Stimulated activated CD8-positive, alpha-beta memory T cell treated with anti-CD3 and anti-CD28 coated beads, Interleukin-2, amount 100 ng/mL, for 1 hour (primary cell): ENCODE measurements at regions not wholly inside any gene's neighbourhood (a gene's known extent, or its start where the extent isn't known, plus 50 kb on each side); places are given as distances from the start of the nearest gene placed in this dataset.

Experiments used
- DNase-seq, 2 donors: peaks; one replicate each; pipeline ENCODE4 v3.0.0-alpha.2; 2020; ENCODE audit warnings: low read depth in 2 of 2

GRCh38 chr11:109859045-109859724, 234.0 kb upstream of the ZC3H12C start:
- no peak for DNase-seq

GRCh38 chr11:109862835-109863234, 230.4 kb upstream of the ZC3H12C start:
- no peak for DNase-seq

GRCh38 chr11:109864151-109864661, 229.0 kb upstream of the ZC3H12C start:
- no peak for DNase-seq

GRCh38 chr11:109864834-109865547, 228.2 kb upstream of the ZC3H12C start:
- DNase-seq = no peak

GRCh38 chr11:109865548-109866186, 227.5 kb upstream of the ZC3H12C start:
- no peak for DNase-seq

GRCh38 chr11:109867784-109868183, 225.4 kb upstream of the ZC3H12C start:
- no peak for DNase-seq

GRCh38 chr11:109869536-109869935, 223.7 kb upstream of the ZC3H12C start:
- DNase-seq = no peak

- no peak for DNase-seq
Observed at GRCh38 chr11:109870297-109870696, 222.9 kb upstream of the ZC3H12C start.

- DNase-seq = no peak
Observed at GRCh38 chr11:109877043-109877442, 216.1 kb upstream of the ZC3H12C start.

GRCh38 chr11:109884501-109884900, 208.7 kb upstream of the ZC3H12C start:
- no peak for DNase-seq

- no peak for DNase-seq
Observed at GRCh38 chr11:109885006-109885405, 208.2 kb upstream of the ZC3H12C start.

GRCh38 chr11:109892321-109892794, 200.8 kb upstream of the ZC3H12C start:
- DNase-seq = no peak

- DNase-seq = no peak
Observed at GRCh38 chr11:109894242-109894641, 198.9 kb upstream of the ZC3H12C start.

- no peak for DNase-seq
Observed at GRCh38 chr11:109898592-109898991, 194.6 kb upstream of the ZC3H12C start.

- no peak for DNase-seq
Observed at GRCh38 chr11:109902764-109903433, 190.3 kb upstream of the ZC3H12C start.

GRCh38 chr11:109911488-109911887, 181.7 kb upstream of the ZC3H12C start:
- no peak for DNase-seq

- DNase-seq = no peak
Observed at GRCh38 chr11:109914038-109914437, 179.2 kb upstream of the ZC3H12C start.

GRCh38 chr11:109914809-109915653, 178.2 kb upstream of the ZC3H12C start:
- no peak for DNase-seq

GRCh38 chr11:109926941-109927340, 166.3 kb upstream of the ZC3H12C start:
- no peak for DNase-seq

GRCh38 chr11:109929308-109929707, 163.9 kb upstream of the ZC3H12C start:
- DNase-seq = no peak

GRCh38 chr11:109933126-109933525, 160.1 kb upstream of the ZC3H12C start:
- DNase-seq = no peak
